ENCODE measurements at regions not wholly inside any gene's neighbourhood (a gene's known extent, or its start where the extent isn't known, plus 50 kb on each side); places are given as distances from the start of the nearest gene placed in this dataset.

DNA sequence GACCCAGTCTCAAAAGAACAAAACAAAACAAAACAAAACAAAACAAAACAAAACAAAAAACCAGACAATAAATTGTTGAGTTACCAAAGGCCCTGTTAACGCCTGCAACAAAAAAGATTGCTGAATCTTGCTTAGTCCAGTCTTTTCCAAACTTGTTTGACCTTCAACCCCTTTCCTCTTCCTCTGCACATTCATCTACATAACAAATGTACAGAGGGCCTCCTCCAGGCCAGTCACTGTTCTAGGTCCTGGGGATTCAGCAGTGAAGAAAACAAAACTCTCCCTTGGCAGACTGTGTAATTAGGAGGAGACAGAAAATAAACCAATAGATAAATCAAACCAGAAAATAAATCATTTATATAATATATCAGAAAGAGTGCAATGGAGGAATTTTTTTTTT, 294.0 kb upstream of the ADGRL2 start:
- TF ChIP-seq POLR2A (IDR thresholded peaks at IDR 0.05), result no peak
- TF ChIP-seq EP300 (IDR thresholded peaks at IDR 0.05), result no peak
- TF ChIP-seq, protein P1, sequence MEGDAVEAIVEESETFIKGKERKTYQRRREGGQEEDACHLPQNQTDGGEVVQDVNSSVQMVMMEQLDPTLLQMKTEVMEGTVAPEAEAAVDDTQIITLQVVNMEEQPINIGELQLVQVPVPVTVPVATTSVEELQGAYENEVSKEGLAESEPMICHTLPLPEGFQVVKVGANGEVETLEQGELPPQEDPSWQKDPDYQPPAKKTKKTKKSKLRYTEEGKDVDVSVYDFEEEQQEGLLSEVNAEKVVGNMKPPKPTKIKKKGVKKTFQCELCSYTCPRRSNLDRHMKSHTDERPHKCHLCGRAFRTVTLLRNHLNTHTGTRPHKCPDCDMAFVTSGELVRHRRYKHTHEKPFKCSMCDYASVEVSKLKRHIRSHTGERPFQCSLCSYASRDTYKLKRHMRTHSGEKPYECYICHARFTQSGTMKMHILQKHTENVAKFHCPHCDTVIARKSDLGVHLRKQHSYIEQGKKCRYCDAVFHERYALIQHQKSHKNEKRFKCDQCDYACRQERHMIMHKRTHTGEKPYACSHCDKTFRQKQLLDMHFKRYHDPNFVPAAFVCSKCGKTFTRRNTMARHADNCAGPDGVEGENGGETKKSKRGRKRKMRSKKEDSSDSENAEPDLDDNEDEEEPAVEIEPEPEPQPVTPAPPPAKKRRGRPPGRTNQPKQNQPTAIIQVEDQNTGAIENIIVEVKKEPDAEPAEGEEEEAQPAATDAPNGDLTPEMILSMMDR (IDR thresholded peaks at IDR 0.05), result no peak

Measured in sigmoid colon (tissue), 4 donors.